Psoas muscle (tissue), 7 donors: ENCODE measurements at regions not wholly inside any gene's neighbourhood (a gene's known extent, or its start where the extent isn't known, plus 50 kb on each side); places are given as distances from the start of the nearest gene placed in this dataset.

Experiments used
- ATAC-seq, 4 donors: fragments of 200-7000 bp; cut with Tn5 transposase; one replicate each; pipeline ENCODE4 v1.9.1; 2020; ENCODE audit warnings: moderate library complexity in 3 of 4, mild to moderate bottlenecking in 2 of 4
- DNase-seq, 2 donors: peaks; one replicate each; pipeline ENCODE4 v3.0.0-alpha.2; 2020
- H3K27ac ChIP-seq: fragments of 200-600 bp; one replicate; pipeline ENCODE4 v1.8.0; 2022
- H3K27me3 ChIP-seq, 3 donors: fragments of 200-600 bp in 1 of 3; one replicate each; pipeline versions ENCODE4 v1.6.1 to v1.8.0; 2013 to 2022; ENCODE audit warnings: low read length in 2 of 3, mild to moderate bottlenecking in 2 of 3, moderate library complexity in 1 of 3; ENCODE audit not compliant: insufficient read depth in 3 of 3
- H3K36me3 ChIP-seq, 2 donors: fragments of 200-600 bp in 1 of 2; one replicate each; pipeline versions ENCODE4 v1.6.1 to v1.8.0; 2013 to 2022; ENCODE audit warnings: low read depth in 1 of 2, mild to moderate bottlenecking in 1 of 2, moderate library complexity in 1 of 2; ENCODE audit not compliant: insufficient read depth in 1 of 2
- H3K4me1 ChIP-seq: fragments of 200-600 bp; one replicate; pipeline ENCODE4 v1.8.0; 2022
- H3K4me3 ChIP-seq: fragments of 200-600 bp; one replicate; pipeline ENCODE4 v1.8.0; 2022; ENCODE audit warnings: mild to moderate bottlenecking
- H3K9me3 ChIP-seq: fragments of 200-600 bp; one replicate; pipeline ENCODE4 v1.8.0; 2022
- CTCF ChIP-seq: fragments of 200-600 bp; IDR thresholded peaks from one replicate; pipeline ENCODE4 v1.8.0; 2022; ENCODE audit warnings: antibody characterized with exemption
- WGBS, 3 donors: extraction: QIAGEN DNeasy Blood & Tissue Kit; methylation state at CpG; one replicate each; pipeline versions ENCODE4 v1.1.6 to v1.1.7; 2013; 5-methylcytosine and 5-hydroxymethylcytosine counted together
- intact Hi-C, 2 donors: fragments of 100-400 bp; cut with DNase I; formaldehyde crosslinking; loops; one replicate each; pipeline versions ENCODE4 v1.11.0 to v1.14.2; 2022
- donor health status: healthy with polysubstance abuse.
- donor health status: DM: no; HTN: no; CAD: no; lungs with moderate emphysema.
- donor health status: Bipolar disorder and iron deficiency.
- donor health status: healthy.
- donor health status: DM: yes; HTN: yes; CAD: no.
- donor health status: DM: no; HTN: no; CAD: no.
- donor health status: DM: yes; HTN: yes; CAD: no.

- no peaks in the 10 kb centered on the region for H3K4me1 ChIP-seq
- no peak overlapping the region for H3K4me3 ChIP-seq
- no peak overlapping the region for H3K27ac ChIP-seq
- no peaks in the 10 kb centered on the region for H3K27me3 ChIP-seq
- WGBS, 3 donors: 42 to 58% (median 47%) methylated on average over 2 of the region's 2 CpGs
- TF ChIP-seq CTCF: no peak
- H3K36me3 ChIP-seq: no peaks in the 10 kb centered on the region
- no peak for ATAC-seq
- no peaks in the 10 kb centered on the region for H3K9me3 ChIP-seq
- intact Hi-C loops: no loop called here
- no peak for DNase-seq
Measured at GRCh38 chr5:163357636-163358035, 79.8 kb upstream of the CCNG1 start.

GRCh38 chr5:163360656-163361055 lies 76.7 kb upstream of the CCNG1 start:
- H3K4me3 ChIP-seq: no peak overlapping the region
- no peak for TF ChIP-seq CTCF
- no peaks in the 10 kb centered on the region for H3K27me3 ChIP-seq
- H3K27ac ChIP-seq: no peak overlapping the region
- no peaks in the 10 kb centered on the region for H3K4me1 ChIP-seq
- intact Hi-C loops: no loop called here
- ATAC-seq (no peak), DNase-seq (no peak)
- no peaks in the 10 kb centered on the region for H3K36me3 ChIP-seq
- H3K9me3 ChIP-seq: no peaks in the 10 kb centered on the region
- 59 to 70% (median 68%) methylated on average over 3 of the region's 3 CpGs for WGBS, 3 donors

- intact Hi-C loops: no loop called here
- Histone ChIP-seq H3K27ac (no peak overlapping the region), H3K27me3 (no peaks in the 10 kb centered on the region), H3K36me3 (no peaks in the 10 kb centered on the region), H3K4me3 (no peak overlapping the region), H3K9me3 (no peaks in the 10 kb centered on the region), H3K4me1 (no peaks in the 10 kb centered on the region)
- DNase-seq (no peak), ATAC-seq (no peak)
- no peak for TF ChIP-seq CTCF
- WGBS, 3 donors: 87 to 100% (median 96%) methylated on average over 1 of the region's 1 CpG
Measured at GRCh38 chr5:163361450-163361849, 75.9 kb upstream of the CCNG1 start.

GRCh38 chr5:163362840-163363371 lies 74.5 kb upstream of the CCNG1 start:
- 61 to 68% (median 64%) methylated on average over 2 of the region's 2 CpGs for WGBS, 3 donors
- no peak overlapping the region for H3K27ac ChIP-seq
- no peak for DNase-seq
- no peaks in the 10 kb centered on the region for H3K4me1 ChIP-seq
- ATAC-seq: no peak
- H3K4me3 ChIP-seq: no peak overlapping the region
- no peak for TF ChIP-seq CTCF
- H3K27me3 ChIP-seq: no peaks in the 10 kb centered on the region
- intact Hi-C loops: no loop called here
- H3K9me3 ChIP-seq: no peaks in the 10 kb centered on the region
- H3K36me3 ChIP-seq: no peaks in the 10 kb centered on the region

GRCh38 chr5:163363389-163363788 lies 74.0 kb upstream of the CCNG1 start:
- Histone ChIP-seq H3K27ac (no peak overlapping the region), H3K27me3 (no peaks in the 10 kb centered on the region), H3K9me3 (no peaks in the 10 kb centered on the region), H3K36me3 (no peaks in the 10 kb centered on the region), H3K4me3 (no peak overlapping the region), H3K4me1 (no peaks in the 10 kb centered on the region)
- ATAC-seq (no peak), DNase-seq (no peak)
- TF ChIP-seq CTCF: no peak
- WGBS, 3 donors: 43 to 64% (median 61%) methylated on average over 1 of the region's 1 CpG
- intact Hi-C loops: no loop called here
